Esophagus muscularis mucosa (tissue), 4 donors: ENCODE measurements at regions not wholly inside any gene's neighbourhood (a gene's known extent, or its start where the extent isn't known, plus 50 kb on each side); places are given as distances from the start of the nearest gene placed in this dataset.

Source experiments
- DNase-seq: peaks from one replicate; pipeline ENCODE4 v3.0.0-alpha.2; 2017; ENCODE audit errors: extremely low spot score
- H3K27ac ChIP-seq, 4 donors: fragments of 200-600 bp; sonication (generic); replicated peaks in 1 of 4; 1 replicate in 3 of 4; 2 replicates in 1 of 4; pipeline ENCODE4 v1.5.1; 2016 to 2019; ENCODE audit warnings: mild to moderate bottlenecking in 1 of 4
- H3K27me3 ChIP-seq, 4 donors: fragments of 200-600 bp; sonication (generic); one replicate each; pipeline versions ENCODE4 v1.5.1 to v1.6.0; 2016 to 2019
- H3K36me3 ChIP-seq, 4 donors: fragments of 200-600 bp; sonication (generic); one replicate each; pipeline ENCODE4 v1.5.1; 2016 to 2019
- H3K4me1 ChIP-seq, 4 donors: fragments of 200-600 bp; sonication (generic); one replicate each; pipeline ENCODE4 v1.5.1; 2016 to 2019
- H3K4me3 ChIP-seq, 4 donors: fragments of 200-600 bp; sonication (generic); 1 replicate in 2 of 4; 2 replicates in 2 of 4; pipeline ENCODE4 v1.5.1; 2016 to 2019; ENCODE audit warnings: mild to moderate bottlenecking in 4 of 4, moderate library complexity in 1 of 4
- H3K9me3 ChIP-seq, 4 donors: fragments of 200-600 bp; sonication (generic); 1 replicate in 3 of 4; 2 replicates in 1 of 4; pipeline ENCODE4 v1.5.1; 2016 to 2019
- EP300 ChIP-seq: sonication (generic); formaldehyde crosslinking; IDR thresholded peaks from one replicate; pipeline ENCODE4 v1.6.1; 2017; ENCODE audit warnings: antibody characterized with exemption
- POLR2A ChIP-seq: fragments of 450-650 bp; IDR thresholded peaks from one replicate; pipeline ENCODE4 v1.6.1; 2017; ENCODE audit warnings: antibody characterized with exemption, moderate library complexity, mild to moderate bottlenecking, low read depth
- POLR2AphosphoS5 ChIP-seq, 2 donors: sonication (generic); formaldehyde crosslinking; IDR thresholded peaks; one replicate each; pipeline ENCODE4 v1.6.1; 2017; ENCODE audit warnings: antibody characterized with exemption in 2 of 2
- WGBS: methylation state at CpG from one replicate; pipeline ENCODE4 v1.1.5; 2018; 5-methylcytosine and 5-hydroxymethylcytosine counted together
- intact Hi-C: fragments of 100-400 bp; cut with DNase I; formaldehyde crosslinking; loops from one replicate; pipeline ENCODE4 v1.15.1; 2023
- TF ChIP-seq, protein P1 (sequence below), 3 experiments: fragments of 200-600 bp in 2 of 3; fragments of 450-650 bp in 1 of 3; sonication (generic) in 2 of 3; IDR thresholded peaks; one replicate each; pipeline ENCODE4 v1.5.1; 2017 to 2019; ENCODE audit warnings: antibody characterized with exemption in 3 of 3, mild to moderate bottlenecking in 2 of 3, moderate library complexity in 1 of 3

DNA sequence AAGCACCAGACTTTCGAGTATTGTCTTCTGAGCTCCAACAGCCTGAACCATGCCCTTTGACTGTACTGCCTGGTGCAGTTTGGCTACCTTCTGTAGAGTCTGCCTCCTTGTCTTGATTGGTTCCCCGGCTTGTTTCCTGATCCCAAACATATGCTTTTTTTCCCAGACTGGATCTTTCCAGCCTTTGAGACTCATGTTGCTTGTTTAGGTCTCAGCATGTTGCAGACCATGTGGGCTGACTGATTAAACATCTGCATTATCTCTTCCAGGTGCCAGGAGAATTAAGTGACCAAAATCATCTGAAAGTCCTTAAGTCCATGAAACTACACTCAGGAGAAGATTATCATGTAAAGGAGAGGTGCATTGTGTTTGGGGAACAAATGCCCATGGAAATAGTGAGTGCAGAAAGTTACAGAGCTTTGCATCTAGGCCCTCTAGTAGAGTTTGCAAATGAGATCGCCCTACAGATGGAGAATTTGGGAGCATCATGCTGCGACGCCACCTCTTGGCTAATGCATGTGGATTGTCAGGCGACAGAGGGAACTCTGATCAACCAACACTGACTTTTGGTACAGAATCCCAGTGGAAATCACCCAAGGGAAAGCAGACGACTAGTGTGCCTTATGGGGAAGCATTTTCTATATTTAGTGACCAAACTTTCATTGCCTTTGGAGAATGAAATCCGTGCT is 188.8 kb downstream of the BLID start:
- Histone ChIP-seq H3K27ac (no peak overlapping the region), H3K4me3 (no peak overlapping the region), H3K36me3 (no peaks in the 10 kb centered on the region), H3K27me3 (no peaks in the 10 kb centered on the region), H3K9me3 (no peaks in the 10 kb centered on the region), H3K4me1 (peaks cover 8 to 28% (median 18%) of the 10 kb centered on the region in 4 donors)
- intact Hi-C loops, result no loop called here
- TF ChIP-seq, protein P1, sequence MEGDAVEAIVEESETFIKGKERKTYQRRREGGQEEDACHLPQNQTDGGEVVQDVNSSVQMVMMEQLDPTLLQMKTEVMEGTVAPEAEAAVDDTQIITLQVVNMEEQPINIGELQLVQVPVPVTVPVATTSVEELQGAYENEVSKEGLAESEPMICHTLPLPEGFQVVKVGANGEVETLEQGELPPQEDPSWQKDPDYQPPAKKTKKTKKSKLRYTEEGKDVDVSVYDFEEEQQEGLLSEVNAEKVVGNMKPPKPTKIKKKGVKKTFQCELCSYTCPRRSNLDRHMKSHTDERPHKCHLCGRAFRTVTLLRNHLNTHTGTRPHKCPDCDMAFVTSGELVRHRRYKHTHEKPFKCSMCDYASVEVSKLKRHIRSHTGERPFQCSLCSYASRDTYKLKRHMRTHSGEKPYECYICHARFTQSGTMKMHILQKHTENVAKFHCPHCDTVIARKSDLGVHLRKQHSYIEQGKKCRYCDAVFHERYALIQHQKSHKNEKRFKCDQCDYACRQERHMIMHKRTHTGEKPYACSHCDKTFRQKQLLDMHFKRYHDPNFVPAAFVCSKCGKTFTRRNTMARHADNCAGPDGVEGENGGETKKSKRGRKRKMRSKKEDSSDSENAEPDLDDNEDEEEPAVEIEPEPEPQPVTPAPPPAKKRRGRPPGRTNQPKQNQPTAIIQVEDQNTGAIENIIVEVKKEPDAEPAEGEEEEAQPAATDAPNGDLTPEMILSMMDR (IDR thresholded peaks at IDR 0.05), result no peak
- TF ChIP-seq POLR2A (no peak), EP300 (no peak), POLR2AphosphoS5 (IDR thresholded peaks at IDR 0.05) (no peak)
- peak; percentile 60 for DNase-seq
- WGBS, result 89% methylated on average over 8 of the region's 8 CpGs

DNA sequence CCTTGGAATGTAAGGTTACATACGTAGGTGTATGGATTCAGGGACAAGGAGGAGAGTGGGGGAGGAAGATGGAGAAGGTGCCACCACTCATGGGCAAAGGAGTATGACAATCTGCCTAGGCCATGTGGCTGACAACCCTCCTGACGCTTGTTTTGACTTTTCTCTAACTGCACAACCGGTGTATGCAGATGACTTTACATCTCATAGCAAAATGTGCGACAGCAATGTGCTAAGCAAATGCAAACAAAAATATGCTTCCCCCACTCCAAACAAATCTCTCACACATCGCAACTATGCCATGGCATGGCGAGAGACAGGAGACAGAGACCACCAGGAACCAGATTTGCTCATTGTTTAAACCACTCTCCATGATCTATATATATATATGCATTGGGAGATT is 191.8 kb downstream of the BLID start:
- H3K4me3 ChIP-seq, result no peak overlapping the region
- H3K9me3 ChIP-seq, result no peaks in the 10 kb centered on the region
- DNase-seq, result no peak
- H3K27ac ChIP-seq, result no peak overlapping the region
- TF ChIP-seq POLR2AphosphoS5 (IDR thresholded peaks at IDR 0.05) (no peak), POLR2A (no peak)
- TF ChIP-seq, protein P1 (IDR thresholded peaks at IDR 0.05), result no peak
- no peaks in the 10 kb centered on the region for H3K36me3 ChIP-seq
- intact Hi-C loops, result no loop called here
- H3K4me1 ChIP-seq, result peaks cover 6 to 9% (median 8%) of the 10 kb centered on the region in 4 donors
- 95% methylated on average over 6 of the region's 6 CpGs for WGBS
- H3K27me3 ChIP-seq, result no peaks in the 10 kb centered on the region

DNA sequence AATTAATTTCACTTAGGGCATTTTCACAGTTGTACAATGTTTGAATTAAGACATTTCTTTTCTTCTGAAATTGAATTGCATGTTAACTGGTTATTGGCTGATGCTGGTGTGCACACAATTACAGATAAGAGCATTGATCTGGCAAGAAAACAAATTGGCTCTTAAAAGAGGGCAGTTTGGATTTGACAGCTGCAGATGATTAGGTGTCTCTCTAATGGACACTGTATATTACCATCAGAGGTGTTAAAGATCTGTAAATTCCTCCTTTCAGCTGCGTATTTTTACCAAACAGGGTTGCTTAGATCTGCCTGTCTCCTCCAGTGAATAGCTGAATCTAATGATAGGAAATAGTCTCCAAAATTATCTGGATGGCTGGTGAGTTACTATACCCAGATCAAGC is 198.5 kb downstream of the BLID start:
- intact Hi-C loops, result no loop called here
- Histone ChIP-seq H3K9me3 (no peaks in the 10 kb centered on the region), H3K27me3 (no peaks in the 10 kb centered on the region), H3K36me3 (no peaks in the 10 kb centered on the region), H3K27ac (no peak overlapping the region), H3K4me3 (no peak overlapping the region), H3K4me1 (no peaks in the 10 kb centered on the region)
- DNase-seq, result no peak
- TF ChIP-seq POLR2A (no peak), POLR2AphosphoS5 (IDR thresholded peaks at IDR 0.05) (no peak), EP300 (no peak)
- TF ChIP-seq, protein P1 (IDR thresholded peaks at IDR 0.05), result no peak
- WGBS, result 100% methylated on average over 1 of the region's 1 CpG

DNA sequence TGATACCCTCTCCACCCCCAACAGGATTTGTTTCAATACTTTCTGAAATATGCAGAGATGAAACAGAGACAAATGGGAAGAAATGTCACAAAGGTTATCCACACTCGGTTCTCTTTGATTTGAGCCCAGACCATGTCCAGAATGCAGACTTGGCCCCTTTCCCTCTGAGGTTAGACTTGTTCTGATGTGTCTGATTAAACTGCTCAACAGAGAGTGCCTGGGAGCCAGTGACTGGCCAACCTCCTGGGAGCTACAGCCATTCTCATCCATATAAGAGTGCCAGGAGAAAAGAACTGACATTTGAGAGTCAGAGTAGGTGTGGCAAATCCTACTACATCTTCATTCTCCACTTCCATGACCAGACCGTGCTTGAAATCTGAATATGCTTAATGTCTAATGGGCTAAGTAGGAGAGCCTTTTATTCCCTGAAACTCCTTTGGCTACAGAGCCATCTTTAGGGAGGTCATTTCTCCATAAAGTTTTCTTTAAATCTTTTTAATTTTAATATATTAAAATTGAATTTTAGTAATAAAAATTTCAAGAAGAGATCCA is 201.4 kb downstream of the BLID start:
- 71% methylated on average over 2 of the region's 2 CpGs for WGBS
- TF ChIP-seq, protein P1 (IDR thresholded peaks at IDR 0.05), result no peak
- no peak for TF ChIP-seq POLR2AphosphoS5 (IDR thresholded peaks at IDR 0.05)
- TF ChIP-seq EP300, result no peak
- TF ChIP-seq POLR2A, result no peak
- H3K27ac ChIP-seq, result no peak overlapping the region
- H3K36me3 ChIP-seq, result no peaks in the 10 kb centered on the region
- no peak for DNase-seq
- intact Hi-C loops, result no loop called here
- H3K9me3 ChIP-seq, result no peaks in the 10 kb centered on the region
- H3K27me3 ChIP-seq, result no peaks in the 10 kb centered on the region
- no peak overlapping the region for H3K4me3 ChIP-seq
- no peaks in the 10 kb centered on the region for H3K4me1 ChIP-seq

DNA sequence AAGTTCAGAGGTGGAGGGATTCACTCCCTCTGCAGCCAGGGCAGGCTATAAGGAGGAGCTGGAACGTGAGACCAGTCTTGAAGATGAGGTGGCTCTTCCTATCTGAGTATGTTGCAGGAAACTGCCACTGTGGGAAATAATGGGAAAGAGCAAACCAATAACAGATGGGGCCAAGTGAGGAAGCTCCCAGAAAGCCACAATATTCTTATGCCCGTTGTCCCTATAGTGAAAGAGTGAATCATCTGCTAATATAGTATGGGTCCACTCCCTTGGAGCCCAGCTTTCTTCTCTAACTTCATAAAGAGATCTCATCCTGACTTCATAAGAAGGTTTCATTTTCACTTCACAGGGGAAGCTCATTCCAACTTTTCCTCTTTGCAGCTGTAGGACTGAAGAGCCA is 206.4 kb downstream of the BLID start:
- Histone ChIP-seq H3K4me3 (no peak overlapping the region), H3K9me3 (no peaks in the 10 kb centered on the region), H3K36me3 (no peaks in the 10 kb centered on the region), H3K4me1 (no peaks in the 10 kb centered on the region), H3K27me3 (no peaks in the 10 kb centered on the region), H3K27ac (no peak overlapping the region)
- intact Hi-C loops, result no loop called here
- TF ChIP-seq, protein P1 (IDR thresholded peaks at IDR 0.05), result no peak
- no peak for TF ChIP-seq EP300
- no peak for TF ChIP-seq POLR2AphosphoS5 (IDR thresholded peaks at IDR 0.05)
- no peak for TF ChIP-seq POLR2A
- WGBS, result 84% methylated on average over 2 of the region's 2 CpGs
- no peak for DNase-seq
